ENCODE measurements at regions not wholly inside any gene's neighbourhood (a gene's known extent, or its start where the extent isn't known, plus 50 kb on each side); places are given as distances from the start of the nearest gene placed in this dataset.
A peak's percentile ranks its signal among the peaks of the same experiment; 100 is the strongest.

DNA sequence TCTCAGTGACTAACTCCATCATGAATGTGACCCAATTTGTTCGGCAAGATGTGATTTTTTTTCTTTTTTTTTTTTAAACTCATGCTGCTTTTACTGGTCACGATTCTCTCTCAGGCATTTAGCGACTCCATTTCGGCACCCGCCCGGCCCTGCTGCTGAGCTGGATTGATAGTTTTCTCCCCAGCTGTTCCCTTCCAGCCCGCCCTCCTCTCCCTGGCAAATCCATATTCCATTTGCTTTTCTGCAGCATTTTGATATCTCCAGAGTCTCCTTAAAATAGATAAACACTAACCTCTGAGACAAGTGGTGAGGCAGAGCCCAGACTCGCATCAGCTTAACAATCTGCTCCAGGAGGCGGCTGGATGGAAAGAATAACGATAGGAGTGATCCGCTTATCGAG lies 55.5 kb upstream of the KATNAL1 start (continued):
- TF ChIP-seq, protein P1, sequence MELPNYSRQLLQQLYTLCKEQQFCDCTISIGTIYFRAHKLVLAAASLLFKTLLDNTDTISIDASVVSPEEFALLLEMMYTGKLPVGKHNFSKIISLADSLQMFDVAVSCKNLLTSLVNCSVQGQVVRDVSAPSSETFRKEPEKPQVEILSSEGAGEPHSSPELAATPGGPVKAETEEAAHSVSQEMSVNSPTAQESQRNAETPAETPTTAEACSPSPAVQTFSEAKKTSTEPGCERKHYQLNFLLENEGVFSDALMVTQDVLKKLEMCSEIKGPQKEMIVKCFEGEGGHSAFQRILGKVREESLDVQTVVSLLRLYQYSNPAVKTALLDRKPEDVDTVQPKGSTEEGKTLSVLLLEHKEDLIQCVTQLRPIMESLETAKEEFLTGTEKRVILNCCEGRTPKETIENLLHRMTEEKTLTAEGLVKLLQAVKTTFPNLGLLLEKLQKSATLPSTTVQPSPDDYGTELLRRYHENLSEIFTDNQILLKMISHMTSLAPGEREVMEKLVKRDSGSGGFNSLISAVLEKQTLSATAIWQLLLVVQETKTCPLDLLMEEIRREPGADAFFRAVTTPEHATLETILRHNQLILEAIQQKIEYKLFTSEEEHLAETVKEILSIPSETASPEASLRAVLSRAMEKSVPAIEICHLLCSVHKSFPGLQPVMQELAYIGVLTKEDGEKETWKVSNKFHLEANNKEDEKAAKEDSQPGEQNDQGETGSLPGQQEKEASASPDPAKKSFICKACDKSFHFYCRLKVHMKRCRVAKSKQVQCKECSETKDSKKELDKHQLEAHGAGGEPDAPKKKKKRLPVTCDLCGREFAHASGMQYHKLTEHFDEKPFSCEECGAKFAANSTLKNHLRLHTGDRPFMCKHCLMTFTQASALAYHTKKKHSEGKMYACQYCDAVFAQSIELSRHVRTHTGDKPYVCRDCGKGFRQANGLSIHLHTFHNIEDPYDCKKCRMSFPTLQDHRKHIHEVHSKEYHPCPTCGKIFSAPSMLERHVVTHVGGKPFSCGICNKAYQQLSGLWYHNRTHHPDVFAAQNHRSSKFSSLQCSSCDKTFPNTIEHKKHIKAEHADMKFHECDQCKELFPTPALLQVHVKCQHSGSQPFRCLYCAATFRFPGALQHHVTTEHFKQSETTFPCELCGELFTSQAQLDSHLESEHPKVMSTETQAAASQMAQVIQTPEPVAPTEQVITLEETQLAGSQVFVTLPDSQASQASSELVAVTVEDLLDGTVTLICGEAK (IDR thresholded peaks at IDR 0.05), result peak; percentile 30; the same call in 1 of the 2 replicates
- TF ChIP-seq, protein P1 (CRISPR knock-in tag; IDR thresholded peaks at IDR 0.05), result no peak
- TF ChIP-seq TAL1 (IDR thresholded peaks at IDR 0.05) (peak; percentile 85), MAFF (IDR thresholded peaks at IDR 0.05; ENCODE audit: low read length) (no peak), BACH1 (tag; IDR thresholded peaks at IDR 0.05) (no peak), RCOR1 (IDR thresholded peaks at IDR 0.05; ENCODE audit: borderline replicate concordance in 1 of 2, low read depth in 2 of 2, low read length in 2 of 2) (0 out of 4 replicates have a peak, but pooled peaks of 1 of the 2 experiments have one; percentile 4), POLR2AphosphoS5 (IDR thresholded peaks at IDR 0.05; ENCODE audit: control insufficient read depth, insufficient read depth, low read depth, low read length) (peak; percentile 62; the same call in 1 of the 2 replicates), POLR3G (IDR thresholded peaks at IDR 0.05; ENCODE audit: extremely low read depth, insufficient read length, insufficient replicate concordance) (no peak), ZNF445 (CRISPR knock-in tag; IDR thresholded peaks at IDR 0.05; ENCODE audit: low read depth) (no peak), DPF2 (IDR thresholded peaks at IDR 0.05) (peak; percentile 45; the same call in 1 of the 2 replicates), CEBPB (tag; IDR thresholded peaks at IDR 0.05) (no peak), TEAD4 (IDR thresholded peaks at IDR 0.05; ENCODE audit: low read length) (peak; percentile 85), TEAD4 (CRISPR knock-in tag; IDR thresholded peaks at IDR 0.05; ENCODE audit: borderline replicate concordance) (no peak), RBM39 (optimal IDR thresholded peaks at IDR 0.05; ENCODE audit: low read depth, low read length) (no peak)
- TF ChIP-seq, protein P2, sequence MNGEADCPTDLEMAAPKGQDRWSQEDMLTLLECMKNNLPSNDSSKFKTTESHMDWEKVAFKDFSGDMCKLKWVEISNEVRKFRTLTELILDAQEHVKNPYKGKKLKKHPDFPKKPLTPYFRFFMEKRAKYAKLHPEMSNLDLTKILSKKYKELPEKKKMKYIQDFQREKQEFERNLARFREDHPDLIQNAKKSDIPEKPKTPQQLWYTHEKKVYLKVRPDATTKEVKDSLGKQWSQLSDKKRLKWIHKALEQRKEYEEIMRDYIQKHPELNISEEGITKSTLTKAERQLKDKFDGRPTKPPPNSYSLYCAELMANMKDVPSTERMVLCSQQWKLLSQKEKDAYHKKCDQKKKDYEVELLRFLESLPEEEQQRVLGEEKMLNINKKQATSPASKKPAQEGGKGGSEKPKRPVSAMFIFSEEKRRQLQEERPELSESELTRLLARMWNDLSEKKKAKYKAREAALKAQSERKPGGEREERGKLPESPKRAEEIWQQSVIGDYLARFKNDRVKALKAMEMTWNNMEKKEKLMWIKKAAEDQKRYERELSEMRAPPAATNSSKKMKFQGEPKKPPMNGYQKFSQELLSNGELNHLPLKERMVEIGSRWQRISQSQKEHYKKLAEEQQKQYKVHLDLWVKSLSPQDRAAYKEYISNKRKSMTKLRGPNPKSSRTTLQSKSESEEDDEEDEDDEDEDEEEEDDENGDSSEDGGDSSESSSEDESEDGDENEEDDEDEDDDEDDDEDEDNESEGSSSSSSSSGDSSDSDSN (IDR thresholded peaks at IDR 0.05; ENCODE audit: borderline replicate concordance in 1 of 2, low read depth in 2 of 2, low read length in 2 of 2), result no peak
- TF ChIP-seq, protein P3, sequence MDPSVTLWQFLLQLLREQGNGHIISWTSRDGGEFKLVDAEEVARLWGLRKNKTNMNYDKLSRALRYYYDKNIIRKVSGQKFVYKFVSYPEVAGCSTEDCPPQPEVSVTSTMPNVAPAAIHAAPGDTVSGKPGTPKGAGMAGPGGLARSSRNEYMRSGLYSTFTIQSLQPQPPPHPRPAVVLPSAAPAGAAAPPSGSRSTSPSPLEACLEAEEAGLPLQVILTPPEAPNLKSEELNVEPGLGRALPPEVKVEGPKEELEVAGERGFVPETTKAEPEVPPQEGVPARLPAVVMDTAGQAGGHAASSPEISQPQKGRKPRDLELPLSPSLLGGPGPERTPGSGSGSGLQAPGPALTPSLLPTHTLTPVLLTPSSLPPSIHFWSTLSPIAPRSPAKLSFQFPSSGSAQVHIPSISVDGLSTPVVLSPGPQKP (CRISPR knock-in tag; IDR thresholded peaks at IDR 0.05), result no peak
